CD4-positive, alpha-beta T cell treated with Interferon alpha-2 for 1 hour (primary cell): ENCODE measurements at regions not wholly inside any gene's neighbourhood (a gene's known extent, or its start where the extent isn't known, plus 50 kb on each side); places are given as distances from the start of the nearest gene placed in this dataset.

Source experiments
- DNase-seq, 2 donors: peaks; one replicate each; pipeline ENCODE4 v3.0.0-alpha.2; 2020 to 2022

- no peak for DNase-seq
These were observed 133.0 kb upstream of the C14orf180 start for GRCh38 chr14:104446611-104447010.

- no peak for DNase-seq
These were observed 131.8 kb upstream of the C14orf180 start for GRCh38 chr14:104447750-104448149.

- no peak for DNase-seq
These were observed 131.2 kb upstream of the C14orf180 start for GRCh38 chr14:104448321-104448720.

GRCh38 chr14:104448721-104449120, 130.8 kb upstream of the C14orf180 start:
- DNase-seq = no peak

- DNase-seq = no peak
These were observed 128.7 kb upstream of the C14orf180 start for GRCh38 chr14:104450811-104451401.

GRCh38 chr14:104451474-104451873, 128.1 kb upstream of the C14orf180 start:
- no peak for DNase-seq

- DNase-seq = no peak
These were observed 120.7 kb upstream of the C14orf180 start for GRCh38 chr14:104458845-104459244.

GRCh38 chr14:104460791-104461651, 118.5 kb upstream of the C14orf180 start:
- no peak for DNase-seq

- no peak for DNase-seq
These were observed 117.7 kb upstream of the C14orf180 start for GRCh38 chr14:104461676-104462449.

- DNase-seq = no peak
These were observed 116.6 kb upstream of the C14orf180 start for GRCh38 chr14:104462651-104463630.

- DNase-seq = no peak
These were observed 114.7 kb upstream of the C14orf180 start for GRCh38 chr14:104464907-104465306.

GRCh38 chr14:104465482-104466390, 113.8 kb upstream of the C14orf180 start:
- DNase-seq = no peak

GRCh38 chr14:104467236-104467635, 112.3 kb upstream of the C14orf180 start:
- no peak for DNase-seq

GRCh38 chr14:104467641-104468040, 111.9 kb upstream of the C14orf180 start:
- DNase-seq = no peak

- DNase-seq = no peak
These were observed 110.0 kb upstream of the C14orf180 start for GRCh38 chr14:104469591-104469990.

GRCh38 chr14:104470588-104470987, 109.0 kb upstream of the C14orf180 start:
- no peak for DNase-seq

GRCh38 chr14:104471114-104471513, 108.5 kb upstream of the C14orf180 start:
- no peak for DNase-seq

GRCh38 chr14:104472073-104472472, 107.5 kb upstream of the C14orf180 start:
- no peak for DNase-seq

GRCh38 chr14:104472536-104473243, 106.9 kb upstream of the C14orf180 start:
- DNase-seq = no peak

GRCh38 chr14:104473244-104473565, 106.4 kb upstream of the C14orf180 start:
- no peak for DNase-seq
